HG02642 (cell line): ENCODE measurements at regions not wholly inside any gene's neighbourhood (a gene's known extent, or its start where the extent isn't known, plus 50 kb on each side); places are given as distances from the start of the nearest gene placed in this dataset.

Source experiments
- ATAC-seq: cut with Tn5 transposase; IDR thresholded peaks from one replicate; pipeline ENCODE4 v1.9.1; 2021; ENCODE audit warnings: mild to moderate bottlenecking; ENCODE audit not compliant: unreplicated experiment, poor library complexity

- no peak for ATAC-seq
Observed at GRCh38 chr2:37425408-37425807, 81.0 kb downstream of the QPCT start.

DNA sequence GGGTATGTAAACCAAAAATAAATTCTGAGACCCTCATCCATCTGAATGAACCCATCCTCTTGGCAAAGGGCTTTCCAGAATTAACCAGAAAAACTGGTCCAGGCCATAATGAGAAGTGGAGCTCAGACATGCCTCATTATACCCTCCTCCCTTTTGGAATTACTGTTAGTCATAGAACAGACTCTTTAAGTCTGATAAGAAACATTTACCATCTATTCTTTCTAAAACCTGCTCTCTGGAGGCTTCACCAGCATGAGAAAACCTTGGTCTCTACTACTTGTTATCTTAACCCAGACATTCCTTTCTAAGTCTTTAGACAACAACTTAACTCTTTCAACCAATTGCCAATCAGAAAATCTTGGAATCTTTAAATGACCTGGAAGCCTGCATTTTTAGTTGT lies 82.8 kb downstream of the QPCT start:
- ATAC-seq: no peak

DNA sequence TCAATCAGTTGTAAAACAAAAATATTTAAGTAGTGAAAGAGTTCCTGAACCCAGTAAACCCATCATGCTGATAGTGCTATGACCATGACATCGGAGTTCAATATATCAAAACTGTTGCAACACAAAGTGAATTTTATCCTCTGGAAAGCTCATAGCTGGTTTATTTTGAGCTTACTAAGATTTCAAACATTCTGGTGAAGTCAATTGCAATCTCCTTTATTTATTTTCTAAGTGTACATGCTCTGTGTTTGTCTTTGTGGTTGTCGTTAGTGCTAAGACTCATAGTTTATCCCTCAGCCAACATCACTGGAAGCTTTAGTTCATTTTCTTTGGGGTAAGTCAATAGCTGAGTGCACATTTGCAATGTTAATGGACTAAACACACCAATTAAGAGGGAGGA lies 91.9 kb downstream of the QPCT start:
- no peak for ATAC-seq

- no peak for ATAC-seq
Observed at GRCh38 chr2:37439131-37439642, 94.8 kb downstream of the QPCT start.

DNA sequence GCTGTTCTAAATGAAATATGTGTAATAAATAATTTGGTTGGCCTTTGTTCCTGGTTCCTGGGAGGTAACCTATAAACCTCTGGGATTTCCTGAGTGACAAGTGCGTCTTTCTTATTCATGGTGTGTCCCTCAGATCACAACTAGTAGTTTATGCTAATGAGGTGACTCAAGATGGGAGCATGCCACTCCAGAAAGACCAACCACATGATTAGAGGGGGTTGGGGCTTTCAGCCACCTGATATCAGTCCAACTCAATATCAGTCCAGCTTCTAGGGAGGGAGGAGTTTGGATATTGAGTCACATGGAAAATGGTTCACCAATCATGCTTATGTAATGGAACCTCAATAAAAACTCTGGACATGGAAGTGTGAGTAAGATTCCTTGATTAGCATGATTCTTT lies 96.6 kb downstream of the QPCT start:
- ATAC-seq: no peak

DNA sequence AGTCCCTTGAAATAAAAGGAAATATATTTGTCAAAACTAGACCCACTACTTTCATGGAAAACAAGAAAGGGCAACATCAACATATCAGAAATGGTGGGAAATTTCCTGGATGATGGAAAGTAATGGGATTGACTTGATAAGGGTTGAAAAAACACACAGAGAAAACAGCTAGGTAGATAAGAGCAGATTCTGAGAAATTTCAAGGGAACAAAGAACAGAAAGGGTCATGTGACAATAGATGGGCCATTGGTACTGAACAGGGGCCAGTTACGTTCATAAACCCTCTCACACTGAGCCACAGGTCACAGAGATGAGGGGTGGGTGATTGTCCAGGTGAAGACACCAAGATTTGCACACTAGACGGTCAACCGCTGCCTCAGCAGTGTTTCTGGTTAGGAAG lies 98.7 kb downstream of the QPCT start:
- ATAC-seq: no peak

DNA sequence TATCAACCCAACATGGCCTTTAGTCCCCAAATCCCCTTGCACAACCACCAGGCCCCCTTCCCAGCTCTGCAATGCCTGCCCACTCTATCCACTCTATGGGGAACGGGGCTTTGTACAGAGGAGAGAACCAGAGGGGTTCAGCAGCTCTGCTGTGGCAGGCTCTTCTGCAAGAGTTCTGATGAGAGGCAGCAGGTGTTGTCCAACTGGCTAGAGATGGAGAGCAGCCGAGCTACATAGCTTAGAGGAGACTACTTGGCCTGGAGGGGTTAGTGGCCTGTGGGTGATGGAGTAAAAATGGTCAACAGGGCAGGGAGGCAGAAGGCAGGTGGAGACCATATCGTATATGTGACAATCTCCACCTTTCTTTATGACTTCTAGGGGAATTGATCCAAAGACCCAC lies 103.0 kb downstream of the QPCT start:
- no peak for ATAC-seq

DNA sequence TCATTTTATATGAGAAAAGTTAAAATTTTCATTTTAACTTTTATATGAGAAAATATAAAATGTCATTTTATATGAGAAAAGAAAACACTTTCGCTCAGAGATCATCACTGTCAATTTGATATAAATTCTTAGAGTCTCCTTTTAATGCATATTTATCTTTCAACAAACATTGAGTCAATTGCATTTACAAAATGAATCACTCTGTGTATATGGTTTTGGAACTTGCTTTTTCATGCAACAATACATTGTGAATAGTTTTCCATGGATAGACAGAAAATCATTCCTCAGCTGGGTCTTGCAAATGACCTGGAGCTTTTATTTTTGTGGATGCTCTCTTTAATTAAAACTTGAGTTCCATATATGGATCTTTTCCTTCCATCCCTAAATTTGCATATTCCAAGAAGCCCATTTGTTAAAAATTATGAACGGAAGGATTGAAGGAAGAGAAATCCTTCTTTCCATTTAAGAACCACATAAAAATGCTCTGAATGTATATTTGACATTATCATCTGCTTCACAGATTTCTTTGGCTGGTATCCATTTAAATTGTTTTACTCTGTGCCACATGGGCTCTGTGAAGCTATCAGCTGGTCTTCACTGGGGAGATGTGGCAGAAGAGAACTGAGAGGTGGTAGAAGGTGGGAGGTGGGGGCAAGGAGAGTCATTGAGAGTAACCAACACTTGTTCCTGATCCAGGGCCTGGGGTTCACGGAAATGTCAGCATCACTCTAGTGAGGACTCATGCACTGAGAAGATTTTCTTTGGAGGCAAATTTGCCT lies 104.1 kb downstream of the QPCT start:
- ATAC-seq: no peak

- ATAC-seq: no peak
Observed at GRCh38 chr2:37449761-37450296, 105.4 kb downstream of the QPCT start.

DNA sequence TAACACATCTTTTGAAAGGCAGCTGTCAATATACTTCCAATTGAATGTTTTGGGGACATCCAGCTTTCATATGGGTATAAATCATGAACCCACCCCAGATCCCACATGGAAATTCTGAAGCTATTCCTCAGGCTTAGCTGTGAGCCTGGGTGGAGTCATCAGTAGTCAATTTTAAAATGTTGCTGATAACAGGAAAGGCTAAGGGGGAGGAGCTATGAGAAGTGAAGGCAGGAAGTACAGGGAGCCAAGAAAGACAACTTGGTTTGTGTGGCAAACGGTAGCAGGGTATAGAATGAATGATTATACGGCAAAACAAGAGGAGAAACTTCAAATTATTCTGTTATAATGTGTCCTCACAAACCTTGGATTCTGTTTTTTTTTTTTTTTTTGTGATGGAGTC lies 108.6 kb downstream of the QPCT start:
- no peak for ATAC-seq

GRCh38 chr2:37454851-37455762 lies 110.7 kb downstream of the QPCT start:
- ATAC-seq: no peak

- ATAC-seq: no peak
Observed at GRCh38 chr2:37456479-37456878, 112.0 kb downstream of the QPCT start.

DNA sequence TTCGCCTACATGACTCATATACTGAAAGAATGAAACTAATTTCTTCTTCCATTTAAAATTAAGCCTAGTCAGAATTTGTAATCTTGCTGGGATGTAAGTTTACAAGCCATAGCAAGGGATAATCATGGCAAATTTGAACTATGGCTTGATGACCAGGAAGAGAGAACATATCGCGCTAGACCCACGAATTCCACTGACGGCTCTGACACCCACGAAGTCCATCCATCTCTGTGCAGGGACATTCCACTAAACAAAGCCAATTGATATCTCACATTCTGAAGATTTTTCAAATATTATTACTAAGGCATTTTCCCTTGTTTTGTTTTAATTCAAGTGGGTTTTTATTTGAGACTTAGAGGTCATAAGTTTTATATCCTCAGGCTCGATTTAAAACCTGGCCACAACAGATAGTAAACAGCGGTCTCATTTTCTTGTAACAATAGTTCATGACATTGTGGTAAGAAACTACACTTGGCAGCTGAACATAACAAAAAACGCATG lies 113.0 kb downstream of the QPCT start:
- no peak for ATAC-seq

- ATAC-seq: no peak
Observed at GRCh38 chr2:37458133-37458532, 113.7 kb downstream of the QPCT start.

GRCh38 chr2:37459095-37459981 lies 114.9 kb downstream of the QPCT start:
- no peak for ATAC-seq

GRCh38 chr2:37460896-37461229 lies 116.4 kb downstream of the QPCT start:
- no peak for ATAC-seq

GRCh38 chr2:37464067-37464466 lies 119.6 kb downstream of the QPCT start:
- ATAC-seq: no peak

DNA sequence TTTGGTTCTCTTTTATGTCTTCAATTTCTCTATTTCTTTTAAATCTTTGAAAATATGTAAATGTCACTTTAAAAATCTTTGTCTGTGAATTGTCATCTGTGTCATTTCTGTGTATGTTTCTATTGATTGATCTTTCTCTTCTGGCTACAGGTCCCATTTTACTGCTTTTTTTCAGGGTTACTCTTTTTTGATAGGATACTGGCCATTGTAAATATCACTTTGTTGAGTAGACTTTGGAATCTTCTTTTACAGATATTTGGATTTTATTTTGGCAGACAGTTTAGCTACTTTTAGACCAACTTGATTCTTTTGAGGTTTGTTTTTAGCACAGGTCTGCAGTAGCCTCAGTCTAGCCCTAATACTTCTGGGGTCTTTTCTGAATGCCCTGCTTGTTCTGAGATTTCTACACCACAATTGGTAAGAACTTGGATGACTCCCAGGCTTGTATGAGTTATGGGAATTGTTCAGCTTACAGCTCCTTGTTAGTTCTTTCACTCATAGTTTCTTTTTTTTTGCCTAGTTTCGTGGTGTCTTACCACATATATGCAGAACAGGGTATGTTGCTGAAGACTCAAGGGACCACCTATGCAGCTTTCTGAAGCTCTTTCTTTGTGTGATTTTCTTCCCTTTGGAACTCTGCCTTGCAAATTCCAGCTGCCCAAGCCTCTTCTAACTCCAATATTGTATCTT lies 122.2 kb downstream of the QPCT start:
- ATAC-seq: no peak

DNA sequence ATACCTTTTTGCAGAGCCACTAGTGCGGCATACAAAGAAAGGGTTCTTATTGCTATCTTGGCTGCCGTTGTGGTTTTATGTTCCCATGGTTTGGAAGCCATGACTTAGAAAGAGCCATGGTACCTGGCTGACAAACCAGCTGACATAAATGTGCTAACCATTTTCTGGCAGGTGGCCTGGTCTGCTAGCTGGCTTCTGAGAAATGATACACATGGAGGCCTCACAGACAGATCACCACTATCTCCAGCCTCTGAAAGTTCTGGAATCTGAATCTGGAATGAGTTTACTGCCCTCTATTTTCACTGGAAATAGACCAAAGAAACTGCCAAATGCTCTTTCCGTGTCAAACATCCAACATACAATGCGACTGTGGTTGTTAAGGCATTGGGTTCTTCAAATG lies 123.7 kb downstream of the QPCT start:
- no peak for ATAC-seq
